OCI-LY3 (cell line): ENCODE measurements at regions not wholly inside any gene's neighbourhood (a gene's known extent, or its start where the extent isn't known, plus 50 kb on each side); places are given as distances from the start of the nearest gene placed in this dataset.

ENCODE experiments used
- CTCF ChIP-seq: fragments of 200-600, 300-600 bp; sonication (generic); IDR thresholded peaks from 2 replicates; pipeline ENCODE4 v1.5.1; 2014; ENCODE audit warnings: antibody characterized with exemption, low read length, low read depth
- EZH2phosphoT487 ChIP-seq: fragments of 200-600 bp; shearing (Covaris generic); IDR thresholded peaks from 2 replicates; pipeline ENCODE4 v1.6.1; 2018; ENCODE audit warnings: antibody characterized with exemption, mixed run types, low read depth

GRCh38 chr21:27526451-27526850 lies 559.6 kb upstream of the ADAMTS5 start:
- TF ChIP-seq CTCF: no peak
- TF ChIP-seq EZH2phosphoT487: no peak
